Ovary (tissue), 3 donors: ENCODE measurements at regions not wholly inside any gene's neighbourhood (a gene's known extent, or its start where the extent isn't known, plus 50 kb on each side); places are given as distances from the start of the nearest gene placed in this dataset.

ENCODE experiments used
- CTCF ChIP-seq, 3 donors: fragments of 450-650 bp in 2 of 3; fragments of 200-600 bp in 1 of 3; IDR thresholded peaks; one replicate each; pipeline versions ENCODE4 v1.5.1 to v1.8.0; 2016 to 2022; ENCODE audit warnings: antibody characterized with exemption in 3 of 3, mild to moderate bottlenecking in 1 of 3
- EP300 ChIP-seq: sonication (generic); formaldehyde crosslinking; IDR thresholded peaks from one replicate; pipeline ENCODE4 v1.6.1; 2017; ENCODE audit warnings: antibody characterized with exemption
- POLR2A ChIP-seq: fragments of 450-650 bp; IDR thresholded peaks from one replicate; pipeline ENCODE4 v1.6.1; 2017; ENCODE audit warnings: antibody characterized with exemption, mild to moderate bottlenecking, moderate library complexity
- donor health status: DM: no; HTN: no; CAD: no.

- TF ChIP-seq CTCF (IDR thresholded peaks at IDR 0.05): no peak
- TF ChIP-seq POLR2A: no peak
- no peak for TF ChIP-seq EP300
These were observed 131.4 kb upstream of the ATP6AP2 start for GRCh38 chrX:40449396-40449795.
